Panc1 (cell line): ENCODE measurements at regions not wholly inside any gene's neighbourhood (a gene's known extent, or its start where the extent isn't known, plus 50 kb on each side); places are given as distances from the start of the nearest gene placed in this dataset.

Experiments used
- POLR2AphosphoS5 ChIP-seq: IDR thresholded peaks from 2 replicates; pipeline ENCODE4 v1.6.1; 2012; ENCODE audit warnings: mild to moderate bottlenecking, low read depth, low read length, moderate library complexity
- REST ChIP-seq, 2 experiments: IDR thresholded peaks; 2 replicates each; pipeline ENCODE4 v1.6.1; 2011 to 2012; ENCODE audit warnings: low read depth in 2 of 2, control low read depth in 1 of 2, low read length in 1 of 2, mild to moderate bottlenecking in 1 of 2, moderate library complexity in 1 of 2; ENCODE audit not compliant: insufficient read depth in 1 of 2
- SIN3A ChIP-seq: IDR thresholded peaks from 2 replicates; pipeline ENCODE4 v1.6.1; 2012; ENCODE audit warnings: low read depth, mild to moderate bottlenecking, low read length, moderate library complexity, borderline replicate concordance; ENCODE audit not compliant: insufficient read depth
- TCF7L2 ChIP-seq: IDR thresholded peaks from 2 replicates; pipeline ENCODE4 v1.6.1; 2011; ENCODE audit warnings: mild to moderate bottlenecking, low read depth, low read length, inconsistent platforms
- TF ChIP-seq, protein P1 (sequence below): fragments of 450-650 bp; IDR thresholded peaks from 2 replicates; pipeline ENCODE4 v1.5.1; 2017; ENCODE audit warnings: mild to moderate bottlenecking

- no peak for TF ChIP-seq SIN3A
- TF ChIP-seq, protein P1, sequence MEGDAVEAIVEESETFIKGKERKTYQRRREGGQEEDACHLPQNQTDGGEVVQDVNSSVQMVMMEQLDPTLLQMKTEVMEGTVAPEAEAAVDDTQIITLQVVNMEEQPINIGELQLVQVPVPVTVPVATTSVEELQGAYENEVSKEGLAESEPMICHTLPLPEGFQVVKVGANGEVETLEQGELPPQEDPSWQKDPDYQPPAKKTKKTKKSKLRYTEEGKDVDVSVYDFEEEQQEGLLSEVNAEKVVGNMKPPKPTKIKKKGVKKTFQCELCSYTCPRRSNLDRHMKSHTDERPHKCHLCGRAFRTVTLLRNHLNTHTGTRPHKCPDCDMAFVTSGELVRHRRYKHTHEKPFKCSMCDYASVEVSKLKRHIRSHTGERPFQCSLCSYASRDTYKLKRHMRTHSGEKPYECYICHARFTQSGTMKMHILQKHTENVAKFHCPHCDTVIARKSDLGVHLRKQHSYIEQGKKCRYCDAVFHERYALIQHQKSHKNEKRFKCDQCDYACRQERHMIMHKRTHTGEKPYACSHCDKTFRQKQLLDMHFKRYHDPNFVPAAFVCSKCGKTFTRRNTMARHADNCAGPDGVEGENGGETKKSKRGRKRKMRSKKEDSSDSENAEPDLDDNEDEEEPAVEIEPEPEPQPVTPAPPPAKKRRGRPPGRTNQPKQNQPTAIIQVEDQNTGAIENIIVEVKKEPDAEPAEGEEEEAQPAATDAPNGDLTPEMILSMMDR: no peak
- TF ChIP-seq POLR2AphosphoS5: no peak
- no peak for TF ChIP-seq TCF7L2
- TF ChIP-seq REST (IDR thresholded peaks at IDR 0.05; ENCODE audit: insufficient read depth in 1 of 2, low read depth in 2 of 2, low read length in 1 of 2): no peak
Observed at GRCh38 chr13:84651705-84652104, 769.4 kb upstream of the SLITRK1 start.
